DMS 273 treated with DMSO at 0.1 percent for 48 hours (cell line): ENCODE measurements at regions not wholly inside any gene's neighbourhood (a gene's known extent, or its start where the extent isn't known, plus 50 kb on each side); places are given as distances from the start of the nearest gene placed in this dataset.

Experiments
- DNase-seq: peaks from one replicate; lab custom pipeline; 2025; lab: John Stamatoyannopoulos, UW

DNA sequence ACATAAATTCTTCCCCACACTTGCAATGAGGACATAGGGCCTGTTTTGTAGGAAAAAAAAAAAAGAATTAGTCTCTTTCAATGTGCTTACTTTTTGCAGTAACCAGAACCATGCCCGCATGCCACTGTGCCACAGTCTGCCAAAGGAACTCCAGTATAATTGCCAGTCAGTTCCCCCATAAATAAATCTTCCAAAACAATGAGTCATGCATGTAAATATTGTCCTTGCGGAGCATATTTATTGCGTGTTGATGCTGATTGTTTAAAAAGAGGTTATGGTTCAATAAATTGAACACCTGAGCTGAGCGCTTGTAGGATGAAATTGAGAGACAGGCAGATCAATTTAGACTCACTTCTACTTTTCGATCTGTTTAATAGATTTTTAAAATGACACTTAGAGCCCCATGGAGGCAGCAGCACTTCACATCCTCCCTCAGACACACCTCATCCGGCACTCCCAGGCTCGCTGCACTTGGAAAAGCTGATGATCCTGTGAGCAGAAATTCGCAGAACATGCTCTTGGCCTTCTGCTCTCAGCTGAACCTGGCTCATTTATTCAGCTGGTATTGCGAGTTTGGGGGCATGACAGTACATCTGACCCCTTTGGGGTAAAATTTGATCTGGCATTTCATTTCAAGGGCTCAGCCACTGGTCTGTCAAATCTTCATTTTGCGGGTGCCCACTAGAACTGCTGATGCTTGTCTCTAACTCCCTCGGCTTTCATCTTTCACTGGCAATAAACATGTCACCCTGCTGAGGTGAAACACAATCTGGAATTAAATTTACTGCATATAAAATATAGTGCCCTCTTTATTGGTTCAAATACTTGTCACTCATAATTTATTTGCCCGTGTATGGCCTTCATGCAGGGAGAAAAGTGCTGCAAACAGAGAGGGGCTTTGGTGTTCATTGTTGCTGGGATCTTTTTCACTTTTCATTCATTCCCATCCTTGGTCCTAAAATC lies 371.1 kb upstream of the POU3F2 start:
- DNase-seq, result no peak

- no peak for DNase-seq
These were observed 367.3 kb upstream of the POU3F2 start for GRCh38 chr6:98467091-98467490.

DNA sequence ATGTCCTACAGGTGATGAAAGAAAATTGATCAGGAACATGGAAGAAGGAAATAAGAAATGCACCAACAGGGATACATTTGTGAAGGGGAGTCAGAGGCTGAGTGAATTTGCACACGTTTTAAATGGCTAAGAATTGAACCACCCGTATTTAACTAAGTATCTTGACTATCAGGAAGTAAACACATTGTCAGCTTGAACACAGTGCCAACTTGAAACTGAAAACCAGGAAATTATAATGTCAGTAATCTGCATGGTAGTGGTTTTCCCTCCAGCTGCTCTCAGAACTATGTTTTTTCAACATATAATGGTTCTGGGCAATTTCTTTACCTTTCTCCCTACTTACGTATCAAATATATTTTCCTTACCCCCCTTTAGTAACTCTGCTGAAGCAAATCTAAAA lies 366.5 kb upstream of the POU3F2 start:
- no peak for DNase-seq

DNA sequence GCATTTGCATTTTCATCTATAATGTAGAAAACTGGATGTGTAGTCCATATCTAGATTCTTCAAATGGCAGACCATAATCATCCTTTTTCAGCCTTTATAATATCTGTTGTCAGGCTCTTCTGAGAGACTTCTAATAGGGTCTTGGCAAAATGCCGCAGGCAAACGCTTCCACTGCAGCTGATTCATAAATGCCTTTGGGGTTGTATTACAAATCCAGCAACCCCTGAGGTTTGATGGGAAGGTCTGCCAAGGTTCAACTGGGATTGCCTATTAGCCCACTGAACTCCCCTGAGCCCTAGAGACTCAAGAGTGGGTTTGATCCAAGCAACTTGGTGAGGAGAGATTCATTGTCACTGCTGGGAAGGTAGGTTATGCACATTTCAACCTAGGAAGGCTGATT lies 365.2 kb upstream of the POU3F2 start:
- DNase-seq, result no peak

DNA sequence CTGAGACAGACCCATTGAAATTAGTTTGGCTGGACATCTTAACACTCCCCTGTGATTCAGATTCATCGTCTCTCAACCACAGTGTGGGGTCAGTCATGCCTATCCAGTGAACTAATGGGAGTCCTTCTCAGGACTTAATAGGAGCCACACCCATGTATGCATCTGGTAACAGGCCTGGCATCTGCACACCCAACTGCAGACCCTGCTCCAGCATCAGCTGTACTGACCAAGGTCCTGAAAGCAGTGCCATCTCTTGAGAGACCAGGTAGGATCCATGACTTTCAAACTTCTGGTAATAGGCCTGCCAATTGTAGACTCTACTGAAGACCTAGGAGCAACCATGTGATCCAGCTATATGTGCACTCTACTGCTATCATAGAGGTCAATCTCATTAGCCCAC lies 363.6 kb upstream of the POU3F2 start:
- DNase-seq, result no peak

DNA sequence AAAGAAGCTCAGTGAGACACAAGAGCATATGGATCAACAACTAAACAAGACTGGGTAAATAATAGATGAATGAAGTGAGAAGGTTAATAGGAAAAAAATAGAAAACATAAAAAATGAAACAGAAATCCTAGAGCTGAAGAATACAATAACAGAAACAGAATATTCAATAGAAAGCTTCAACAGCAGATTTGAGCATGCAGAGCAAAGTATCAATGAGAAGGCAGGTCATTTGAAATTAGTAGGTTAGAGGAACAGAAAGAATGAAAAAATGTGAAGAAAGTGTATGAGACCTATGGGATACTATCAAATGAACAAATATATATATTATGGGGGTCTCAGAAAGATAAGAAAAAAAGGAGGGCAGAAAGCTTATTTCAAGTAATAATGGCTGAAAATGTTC lies 362.9 kb upstream of the POU3F2 start:
- DNase-seq, result no peak

- DNase-seq, result no peak
These were observed 357.1 kb upstream of the POU3F2 start for GRCh38 chr6:98477231-98477630.

GRCh38 chr6:98484696-98485095 lies 349.7 kb upstream of the POU3F2 start:
- no peak for DNase-seq

DNA sequence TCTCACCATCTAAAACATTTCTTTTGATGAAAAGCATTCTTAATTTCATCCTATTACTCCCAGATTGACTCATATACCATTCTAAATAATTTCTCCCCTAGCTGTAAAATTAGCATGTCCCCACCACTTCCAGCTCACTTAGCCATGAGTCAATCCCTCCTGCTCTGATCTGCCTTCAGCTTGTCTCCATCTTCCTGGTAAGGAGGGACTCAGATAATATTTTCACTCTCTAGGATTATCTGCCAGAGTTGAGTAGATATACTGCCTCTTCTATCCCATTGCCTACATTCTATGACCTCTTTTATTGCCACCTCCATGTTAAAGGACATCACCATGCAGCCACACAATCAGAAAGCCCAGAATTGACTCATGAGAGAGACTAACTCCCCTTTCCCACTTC lies 348.8 kb upstream of the POU3F2 start:
- no peak for DNase-seq

GRCh38 chr6:98486057-98486456 lies 348.3 kb upstream of the POU3F2 start:
- no peak for DNase-seq

- DNase-seq, result no peak
These were observed 346.8 kb upstream of the POU3F2 start for GRCh38 chr6:98487612-98488011.

DNA sequence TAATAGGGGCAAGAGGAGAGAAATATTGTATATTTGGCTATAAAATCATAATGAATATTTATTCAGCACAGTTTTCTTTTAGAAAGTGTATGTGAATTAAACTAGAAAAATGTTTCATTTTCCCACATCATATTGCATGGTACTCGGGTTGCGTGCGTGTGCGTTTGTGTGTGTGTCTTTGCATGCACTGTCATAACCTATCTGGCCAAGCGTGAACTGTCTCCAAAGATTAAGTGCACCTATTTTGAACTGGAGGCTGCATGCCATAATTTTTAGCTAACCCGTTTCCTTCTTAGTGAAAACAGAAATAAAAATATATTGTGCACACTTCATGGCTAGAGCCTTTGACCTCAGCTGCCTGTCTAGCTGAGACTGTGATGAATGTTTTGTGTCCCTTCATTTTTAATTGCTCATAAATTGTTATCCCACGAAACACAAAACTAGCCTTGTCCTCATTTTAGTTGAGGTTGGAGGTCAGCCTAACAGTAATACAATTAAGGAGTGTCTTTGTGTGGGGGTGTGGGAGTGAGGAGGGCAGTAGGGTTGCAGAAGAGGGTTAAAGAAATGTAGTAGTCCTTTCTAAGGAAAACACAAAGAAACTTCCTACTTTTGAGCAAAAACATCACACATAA lies 336.1 kb upstream of the POU3F2 start:
- no peak for DNase-seq

GRCh38 chr6:98498866-98499265 lies 335.5 kb upstream of the POU3F2 start:
- no peak for DNase-seq

GRCh38 chr6:98514073-98514720 lies 320.2 kb upstream of the POU3F2 start:
- no peak for DNase-seq

DNA sequence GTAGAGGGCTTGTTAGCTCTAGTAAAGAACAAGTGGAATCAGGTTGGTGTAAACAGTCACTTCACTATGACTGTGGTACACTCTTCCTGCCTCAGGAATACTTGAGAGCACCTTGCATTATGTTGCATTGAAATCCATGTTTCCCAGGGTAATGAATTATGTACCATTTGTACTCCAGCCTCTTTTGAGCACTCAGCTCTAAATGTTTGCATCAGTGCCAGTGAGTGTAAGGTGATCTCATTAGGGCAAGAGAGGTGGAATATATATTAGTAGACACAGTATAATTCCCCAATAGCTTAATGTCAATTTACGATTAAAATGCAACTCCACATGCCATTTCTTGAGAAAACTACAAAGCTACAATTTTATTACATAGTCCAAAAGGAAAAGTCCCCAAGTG lies 319.6 kb upstream of the POU3F2 start:
- no peak for DNase-seq

- DNase-seq, result no peak
These were observed 318.2 kb upstream of the POU3F2 start for GRCh38 chr6:98516206-98516605.

DNA sequence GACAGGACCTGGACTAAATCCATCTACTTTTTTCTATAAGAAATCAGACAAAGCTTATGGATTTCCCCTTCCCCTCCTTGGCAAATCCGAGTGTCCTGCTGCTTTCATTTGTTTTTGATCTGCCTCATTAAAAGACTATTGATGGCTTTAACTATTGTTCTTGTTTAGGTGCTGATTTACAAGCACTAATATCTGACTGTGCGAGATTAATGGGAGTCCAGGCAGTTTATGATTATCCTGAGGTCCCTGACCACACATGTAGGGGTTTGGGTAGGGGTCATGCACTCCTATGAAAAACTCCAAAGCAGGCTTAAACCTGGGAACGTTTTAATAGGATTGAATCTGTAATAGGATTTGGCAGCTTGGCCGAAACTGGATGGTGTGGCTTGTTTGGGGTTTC lies 317.5 kb upstream of the POU3F2 start:
- no peak for DNase-seq

- DNase-seq, result no peak
These were observed 308.5 kb upstream of the POU3F2 start for GRCh38 chr6:98525860-98526259.

DNA sequence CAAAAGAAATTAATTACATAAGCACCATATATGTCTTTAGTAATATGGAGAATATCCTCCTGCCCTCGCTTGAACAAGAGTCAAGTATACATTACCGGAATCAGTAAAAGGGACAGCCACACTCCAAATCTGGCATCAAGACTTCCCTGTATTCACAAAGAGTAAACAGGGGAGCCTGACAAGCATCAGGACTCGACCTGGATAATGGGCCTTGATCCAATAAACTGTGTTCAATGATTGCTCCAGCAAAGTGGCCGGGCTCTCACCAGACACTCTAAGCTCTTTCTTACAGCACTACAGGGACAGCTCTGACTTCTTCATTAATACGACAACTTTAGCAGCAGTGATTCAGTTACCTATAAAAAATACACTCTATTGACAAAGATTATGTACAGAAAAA lies 307.9 kb upstream of the POU3F2 start:
- DNase-seq, result no peak

- DNase-seq, result no peak
These were observed 305.0 kb upstream of the POU3F2 start for GRCh38 chr6:98529364-98529763.

DNA sequence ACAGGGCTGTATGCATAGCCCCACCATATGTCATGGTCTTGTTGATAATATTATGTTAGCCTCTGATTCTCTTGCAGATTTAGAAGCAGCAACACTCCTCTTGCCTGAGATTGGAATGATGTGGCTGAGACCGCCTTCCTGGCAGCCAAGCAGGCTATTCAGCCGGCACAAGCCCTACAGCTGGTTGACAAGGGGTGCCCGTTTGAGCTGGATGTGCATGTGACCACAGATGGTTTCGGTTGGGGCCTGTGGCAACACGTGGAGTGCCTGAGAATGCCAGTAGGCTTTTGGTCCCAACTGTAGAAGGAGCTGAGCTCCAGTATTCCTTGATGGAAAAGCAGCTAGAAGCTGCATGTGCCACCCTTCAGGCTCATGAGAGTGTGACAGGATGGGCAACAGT lies 303.6 kb upstream of the POU3F2 start:
- no peak for DNase-seq

DNA sequence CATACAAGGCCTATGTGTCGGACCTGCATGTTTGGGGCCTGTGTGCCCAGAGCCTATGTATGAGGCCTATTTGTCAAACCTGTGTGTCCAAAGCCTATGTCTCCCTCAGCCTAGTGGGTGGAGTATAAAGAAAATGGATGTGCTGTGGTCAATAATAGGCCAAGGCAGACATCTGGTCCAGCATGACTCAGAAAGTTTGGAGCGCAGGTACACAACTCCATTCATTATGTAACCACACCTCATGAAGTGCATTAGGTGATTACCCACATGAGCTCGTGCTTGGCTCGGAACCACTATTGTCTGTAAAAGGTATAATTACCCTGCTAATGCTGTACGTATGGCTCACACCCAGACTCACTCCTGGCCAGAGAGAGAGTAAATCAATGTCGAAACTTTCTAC lies 302.4 kb upstream of the POU3F2 start:
- no peak for DNase-seq

GRCh38 chr6:98539741-98540140 lies 294.6 kb upstream of the POU3F2 start:
- DNase-seq, result no peak
